ENCODE measurements at regions not wholly inside any gene's neighbourhood (a gene's known extent, or its start where the extent isn't known, plus 50 kb on each side); places are given as distances from the start of the nearest gene placed in this dataset.

DNA sequence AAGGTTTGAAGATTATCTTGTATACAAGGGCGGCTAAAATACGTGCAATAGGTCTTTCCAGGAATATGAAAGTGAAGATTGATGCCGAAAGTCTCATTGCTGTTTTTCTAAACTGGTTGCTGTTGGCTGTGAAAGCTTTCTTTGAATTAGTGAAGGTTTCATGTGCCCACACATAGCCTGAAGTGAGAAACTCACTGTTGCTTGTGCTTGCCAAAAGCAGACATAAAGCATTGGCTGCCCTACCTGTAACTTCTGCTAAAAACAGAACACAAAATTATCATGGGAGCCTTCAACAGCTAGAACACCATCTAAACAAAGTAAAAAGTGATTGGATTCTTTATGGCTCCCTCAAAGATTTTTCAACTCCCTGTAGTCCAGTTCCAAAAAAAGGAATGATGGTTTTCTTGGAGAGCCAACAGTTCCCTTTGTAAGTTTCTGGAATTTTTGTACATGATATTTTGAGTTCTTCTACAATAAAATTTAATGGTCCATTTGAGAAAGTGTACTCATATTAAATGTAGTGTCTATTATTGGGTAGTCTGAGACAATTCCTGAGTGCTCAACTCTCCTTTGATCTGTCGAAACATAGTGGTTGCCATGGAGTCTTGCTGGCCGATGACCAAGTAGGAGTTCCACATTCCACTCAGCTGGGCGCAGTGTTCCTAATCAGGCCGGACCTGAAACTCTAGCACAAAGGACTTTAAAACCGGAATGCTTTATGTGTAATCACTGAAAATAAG is 68.5 kb downstream of the PLEKHG1 start:
- in situ Hi-C loops (cut with MboI) (no loop called here), intact Hi-C loops (cut with micrococcal nuclease; ENCODE audit: unreplicated experiment) (no loop called here)
- ChIA-PET RAD21 (ENCODE audit: unreplicated experiment) (interaction anchor here (1.3 to 1.6 kb wide), 2 partner anchors 18 to 147 kb away, joined by 3 to 4 read pairs; no protein-coding TSS in a partner anchor), SMC1A (ENCODE audit: uncharacterized antibody, unreplicated experiment) (interaction anchor here (0.8 to 2.2 kb wide), 7 partner anchors 9 to 936 kb away, joined by 3 to 9 read pairs (median 4); no protein-coding TSS in a partner anchor), CTCF (interaction anchor here (1.5 to 2.1 kb wide), 2 partner anchors 17 to 250 kb away, joined by 3 to 9 read pairs; no protein-coding TSS in a partner anchor), POLR2A (no interaction called here)
- ATAC-seq (peak; percentile 53; the same call in 1 of the 3 replicates), DNase-seq (ENCODE audit: low read depth, low spot score) (no peak), FAIRE-seq (no peak)
- BruUV-seq (replicated peaks): no TSS peak
- Histone ChIP-seq H3K27ac (ENCODE audit: control insufficient read depth, insufficient read depth) (no peak overlapping the region), H4K20me1 (ENCODE audit: control insufficient read depth, insufficient read depth) (no peaks in the 10 kb centered on the region), H3K9me3 (replicated peaks; ENCODE audit: control insufficient read depth, insufficient read depth, low read length) (no peaks in the 10 kb centered on the region), H3K27me3 (replicated peaks in 1 of 2; ENCODE audit: control insufficient read depth in 2 of 2, insufficient read depth in 2 of 2, low read length in 1 of 2) (no peaks in the 10 kb centered on the region), H3K9ac (ENCODE audit: control insufficient read depth, insufficient read depth, low read length) (no peak overlapping the region), H3K36me3 (ENCODE audit: control insufficient read depth in 2 of 2, insufficient read depth in 2 of 2, low read length in 1 of 2) (no peaks in the 10 kb centered on the region), H3K79me2 (ENCODE audit: control insufficient read depth, insufficient read depth, low read length) (no peaks in the 10 kb centered on the region), H3K4me1 (ENCODE audit: control insufficient read depth, insufficient read depth, low read length) (no peaks in the 10 kb centered on the region), H3K4me2 (ENCODE audit: control insufficient read depth, insufficient read depth) (0 out of 2 replicates have a peak overlapping the region, but pooled peaks have one; percentile 42), H3K4me3 (no peak overlapping the region), H2AFZ (ENCODE audit: control insufficient read depth, low read depth, low read length) (no peak overlapping the region)
- WGBS (ENCODE audit: insufficient coverage, insufficient replicate concordance, low lambda C conversion rate, missing lambda C conversion rate): 72% methylated on average over 8 of the region's 8 CpGs
- TF ChIP-seq CHD1 (IDR thresholded peaks at IDR 0.05; ENCODE audit: low read depth, low read length): no peak
- peak; percentile 67; the same call in 1 of the 2 replicates for TF ChIP-seq ZNF24 (IDR thresholded peaks at IDR 0.05)

DNA sequence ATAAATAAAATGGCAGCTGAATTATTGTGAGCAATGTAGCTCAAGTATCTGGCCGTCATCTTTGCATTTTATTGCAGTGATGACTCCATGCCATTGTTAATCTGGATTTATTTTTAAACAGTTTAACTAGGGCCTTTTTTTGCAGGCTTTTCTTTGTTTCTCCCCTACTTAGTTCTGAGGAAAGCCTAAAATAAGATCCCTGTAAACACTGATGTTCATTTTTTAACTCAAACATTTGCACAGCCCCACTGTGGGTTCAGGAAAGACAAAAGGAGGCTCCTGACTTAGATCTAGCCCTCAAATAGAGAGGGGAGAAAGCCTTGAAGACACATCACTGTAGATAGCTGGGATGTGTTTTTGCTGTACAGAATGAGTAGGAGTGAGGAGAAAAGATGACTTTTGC is 69.2 kb downstream of the PLEKHG1 start:
- FAIRE-seq: no peak
- ChIA-PET SMC1A (ENCODE audit: uncharacterized antibody, unreplicated experiment) (interaction anchor here (1.1 to 1.8 kb wide), 2 partner anchors 25 to 26 kb away, joined by 3 to 4 read pairs; no protein-coding TSS in a partner anchor), POLR2A (no interaction called here), CTCF (interaction anchor here (1.0 to 2.1 kb wide), 3 partner anchors 17 to 77 kb away, joined by 3 to 9 read pairs (median 3); no protein-coding TSS in a partner anchor), RAD21 (ENCODE audit: unreplicated experiment) (interaction anchor here (1.6 kb wide), 1 partner anchor 146 kb away, joined by 4 read pairs; no protein-coding TSS in a partner anchor)
- no TSS peak for BruUV-seq (replicated peaks)
- DNase-seq (ENCODE audit: low read depth, low spot score): no peak
- Histone ChIP-seq H3K4me1 (ENCODE audit: control insufficient read depth, insufficient read depth, low read length) (no peaks in the 10 kb centered on the region), H4K20me1 (ENCODE audit: control insufficient read depth, insufficient read depth) (no peaks in the 10 kb centered on the region), H2AFZ (ENCODE audit: control insufficient read depth, low read depth, low read length) (no peak overlapping the region), H3K27me3 (replicated peaks in 1 of 2; ENCODE audit: control insufficient read depth in 2 of 2, insufficient read depth in 2 of 2, low read length in 1 of 2) (no peaks in the 10 kb centered on the region), H3K9ac (ENCODE audit: control insufficient read depth, insufficient read depth, low read length) (no peak overlapping the region), H3K4me2 (ENCODE audit: control insufficient read depth, insufficient read depth) (no peak overlapping the region), H3K27ac (ENCODE audit: control insufficient read depth, insufficient read depth) (no peak overlapping the region), H3K4me3 (no peak overlapping the region), H3K79me2 (ENCODE audit: control insufficient read depth, insufficient read depth, low read length) (no peaks in the 10 kb centered on the region), H3K36me3 (ENCODE audit: control insufficient read depth in 2 of 2, insufficient read depth in 2 of 2, low read length in 1 of 2) (no peaks in the 10 kb centered on the region), H3K9me3 (replicated peaks; ENCODE audit: control insufficient read depth, insufficient read depth, low read length) (no peaks in the 10 kb centered on the region)
- no peak for ATAC-seq
- in situ Hi-C loops (cut with MboI) (no loop called here), intact Hi-C loops (cut with micrococcal nuclease; ENCODE audit: unreplicated experiment) (no loop called here)
- WGBS (ENCODE audit: insufficient coverage, insufficient replicate concordance, low lambda C conversion rate, missing lambda C conversion rate): 83% methylated on average over 1 of the region's 1 CpG
- no peak for TF ChIP-seq GABPA (IDR thresholded peaks at IDR 0.05; ENCODE audit: low read depth)
- TF ChIP-seq, protein P1, sequence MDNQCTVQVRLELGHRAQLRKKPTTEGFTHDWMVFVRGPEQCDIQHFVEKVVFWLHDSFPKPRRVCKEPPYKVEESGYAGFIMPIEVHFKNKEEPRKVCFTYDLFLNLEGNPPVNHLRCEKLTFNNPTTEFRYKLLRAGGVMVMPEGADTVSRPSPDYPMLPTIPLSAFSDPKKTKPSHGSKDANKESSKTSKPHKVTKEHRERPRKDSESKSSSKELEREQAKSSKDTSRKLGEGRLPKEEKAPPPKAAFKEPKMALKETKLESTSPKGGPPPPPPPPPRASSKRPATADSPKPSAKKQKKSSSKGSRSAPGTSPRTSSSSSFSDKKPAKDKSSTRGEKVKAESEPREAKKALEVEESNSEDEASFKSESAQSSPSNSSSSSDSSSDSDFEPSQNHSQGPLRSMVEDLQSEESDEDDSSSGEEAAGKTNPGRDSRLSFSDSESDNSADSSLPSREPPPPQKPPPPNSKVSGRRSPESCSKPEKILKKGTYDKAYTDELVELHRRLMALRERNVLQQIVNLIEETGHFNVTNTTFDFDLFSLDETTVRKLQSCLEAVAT (IDR thresholded peaks at IDR 0.05): no peak
- no peak for TF ChIP-seq CBX3 (IDR thresholded peaks at IDR 0.05; ENCODE audit: borderline replicate concordance, low read depth)
- TF ChIP-seq RELA (IDR thresholded peaks at IDR 0.05; ENCODE audit: borderline replicate concordance, partially characterized antibody): no peak
- no peak for TF ChIP-seq RAD51 (IDR thresholded peaks at IDR 0.05)
- TF ChIP-seq, protein P2, sequence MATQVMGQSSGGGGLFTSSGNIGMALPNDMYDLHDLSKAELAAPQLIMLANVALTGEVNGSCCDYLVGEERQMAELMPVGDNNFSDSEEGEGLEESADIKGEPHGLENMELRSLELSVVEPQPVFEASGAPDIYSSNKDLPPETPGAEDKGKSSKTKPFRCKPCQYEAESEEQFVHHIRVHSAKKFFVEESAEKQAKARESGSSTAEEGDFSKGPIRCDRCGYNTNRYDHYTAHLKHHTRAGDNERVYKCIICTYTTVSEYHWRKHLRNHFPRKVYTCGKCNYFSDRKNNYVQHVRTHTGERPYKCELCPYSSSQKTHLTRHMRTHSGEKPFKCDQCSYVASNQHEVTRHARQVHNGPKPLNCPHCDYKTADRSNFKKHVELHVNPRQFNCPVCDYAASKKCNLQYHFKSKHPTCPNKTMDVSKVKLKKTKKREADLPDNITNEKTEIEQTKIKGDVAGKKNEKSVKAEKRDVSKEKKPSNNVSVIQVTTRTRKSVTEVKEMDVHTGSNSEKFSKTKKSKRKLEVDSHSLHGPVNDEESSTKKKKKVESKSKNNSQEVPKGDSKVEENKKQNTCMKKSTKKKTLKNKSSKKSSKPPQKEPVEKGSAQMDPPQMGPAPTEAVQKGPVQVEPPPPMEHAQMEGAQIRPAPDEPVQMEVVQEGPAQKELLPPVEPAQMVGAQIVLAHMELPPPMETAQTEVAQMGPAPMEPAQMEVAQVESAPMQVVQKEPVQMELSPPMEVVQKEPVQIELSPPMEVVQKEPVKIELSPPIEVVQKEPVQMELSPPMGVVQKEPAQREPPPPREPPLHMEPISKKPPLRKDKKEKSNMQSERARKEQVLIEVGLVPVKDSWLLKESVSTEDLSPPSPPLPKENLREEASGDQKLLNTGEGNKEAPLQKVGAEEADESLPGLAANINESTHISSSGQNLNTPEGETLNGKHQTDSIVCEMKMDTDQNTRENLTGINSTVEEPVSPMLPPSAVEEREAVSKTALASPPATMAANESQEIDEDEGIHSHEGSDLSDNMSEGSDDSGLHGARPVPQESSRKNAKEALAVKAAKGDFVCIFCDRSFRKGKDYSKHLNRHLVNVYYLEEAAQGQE (IDR thresholded peaks at IDR 0.05; ENCODE audit: low read depth, low read length): no peak
- no peak for TF ChIP-seq ZZZ3 (IDR thresholded peaks at IDR 0.05; ENCODE audit: control insufficient read depth, insufficient read length, low read depth)
- no peak for TF ChIP-seq ASH2L (IDR thresholded peaks at IDR 0.05; ENCODE audit: borderline replicate concordance, low read depth)
- TF ChIP-seq HDAC2 (IDR thresholded peaks at IDR 0.05): no peak

All from GM12878 (cell line).